GM12874 (cell line): ENCODE measurements at regions not wholly inside any gene's neighbourhood (a gene's known extent, or its start where the extent isn't known, plus 50 kb on each side); places are given as distances from the start of the nearest gene placed in this dataset.

ENCODE experiments used
- CTCF ChIP-seq: IDR thresholded peaks from 2 replicates; pipeline ENCODE4 v1.5.1; 2011; ENCODE audit warnings: low read depth, mild to moderate bottlenecking, control low read depth, low read length, moderate library complexity; ENCODE audit not compliant: insufficient read depth

GRCh38 chr18:40962784-40963183 is 992.2 kb upstream of the PIK3C3 start:
- TF ChIP-seq CTCF = no peak

- TF ChIP-seq CTCF = no peak
Observed at GRCh38 chr18:40957533-40958070, 997.4 kb upstream of the PIK3C3 start.

- no peak for TF ChIP-seq CTCF
Observed at GRCh38 chr18:40956213-40956612, 998.8 kb upstream of the PIK3C3 start.

- no peak for TF ChIP-seq CTCF
Observed at GRCh38 chr18:40955351-40955750, 999.7 kb upstream of the PIK3C3 start.

- TF ChIP-seq CTCF = no peak
Observed at GRCh38 chr18:40949114-40949950, 1005.7 kb upstream of the PIK3C3 start.

DNA sequence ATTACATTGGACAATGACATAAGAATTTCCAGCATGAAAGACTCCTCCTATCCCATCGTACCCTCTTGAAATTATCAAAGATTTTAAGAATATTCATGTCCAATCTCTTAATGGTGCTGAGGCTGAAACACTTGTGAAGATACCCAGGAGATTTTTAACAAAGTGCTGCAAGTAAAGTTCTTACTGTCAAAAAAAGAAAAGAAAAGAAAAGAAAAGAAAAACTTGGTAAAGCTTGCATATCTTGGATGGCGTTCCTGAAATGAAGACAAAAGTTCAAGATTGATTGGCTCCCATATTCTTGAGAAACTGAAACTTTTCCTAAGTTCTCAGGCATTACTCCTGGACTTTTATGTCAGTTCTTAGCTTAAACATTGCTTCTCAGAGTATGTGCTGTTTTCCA is 1010.5 kb upstream of the PIK3C3 start:
- no peak for TF ChIP-seq CTCF

GRCh38 chr18:40939656-40940515 is 1015.1 kb upstream of the PIK3C3 start:
- no peak for TF ChIP-seq CTCF
